Lower lobe of right lung (tissue), 2 donors: ENCODE measurements at regions not wholly inside any gene's neighbourhood (a gene's known extent, or its start where the extent isn't known, plus 50 kb on each side); places are given as distances from the start of the nearest gene placed in this dataset.

ENCODE experiments used
- ATAC-seq, 2 donors: fragments of 200-7000 bp; cut with Tn5 transposase; one replicate each; pipeline ENCODE4 v1.9.1; 2020 to 2022; ENCODE audit warnings: mild to moderate bottlenecking in 2 of 2, moderate library complexity in 2 of 2
- DNase-seq: peaks from one replicate; pipeline ENCODE4 v3.0.0-alpha.2; 2020
- H3K27ac ChIP-seq: fragments of 200-600 bp; one replicate; pipeline ENCODE4 v1.8.0; 2022
- H3K27me3 ChIP-seq: fragments of 200-600 bp; one replicate; pipeline ENCODE4 v1.8.0; 2022; ENCODE audit warnings: low read depth
- H3K36me3 ChIP-seq: fragments of 200-600 bp; one replicate; pipeline ENCODE4 v1.8.0; 2022; ENCODE audit warnings: mild to moderate bottlenecking
- H3K4me1 ChIP-seq: fragments of 200-600 bp; one replicate; pipeline ENCODE4 v1.8.0; 2022
- H3K4me3 ChIP-seq: fragments of 200-600 bp; one replicate; pipeline ENCODE4 v1.8.0; 2022; ENCODE audit warnings: mild to moderate bottlenecking
- H3K9me3 ChIP-seq: fragments of 200-600 bp; one replicate; pipeline ENCODE4 v1.8.0; 2022
- CTCF ChIP-seq: fragments of 200-600 bp; IDR thresholded peaks from one replicate; pipeline ENCODE4 v1.8.0; 2022; ENCODE audit warnings: antibody characterized with exemption, mild to moderate bottlenecking
- intact Hi-C: fragments of 100-400 bp; cut with DNase I; formaldehyde crosslinking; loops from one replicate; pipeline ENCODE4 v1.11.0; 2022
- donor health status: DM: no; HTN: yes; CAD: no; lungs with severe emphysema.

GRCh38 chr9:79895232-79895631, 323.5 kb downstream of the TLE4 start:
- H3K36me3 ChIP-seq, result no peaks in the 10 kb centered on the region
- TF ChIP-seq CTCF, result no peak
- H3K27me3 ChIP-seq, result no peaks in the 10 kb centered on the region
- no peak overlapping the region for H3K4me3 ChIP-seq
- DNase-seq (no peak), ATAC-seq (no peak)
- intact Hi-C loops, result no loop called here
- H3K9me3 ChIP-seq, result no peaks in the 10 kb centered on the region
- no peaks in the 10 kb centered on the region for H3K4me1 ChIP-seq
- H3K27ac ChIP-seq, result no peak overlapping the region

GRCh38 chr9:79889369-79889768, 317.6 kb downstream of the TLE4 start:
- Histone ChIP-seq H3K4me1 (no peaks in the 10 kb centered on the region), H3K9me3 (no peaks in the 10 kb centered on the region), H3K4me3 (no peak overlapping the region), H3K36me3 (no peaks in the 10 kb centered on the region), H3K27me3 (no peaks in the 10 kb centered on the region), H3K27ac (no peak overlapping the region)
- TF ChIP-seq CTCF, result no peak
- no peak for ATAC-seq
- intact Hi-C loops, result no loop called here
- DNase-seq, result no peak

- no peak for TF ChIP-seq CTCF
- no peaks in the 10 kb centered on the region for H3K27me3 ChIP-seq
- ATAC-seq (no peak), DNase-seq (no peak)
- no peaks in the 10 kb centered on the region for H3K36me3 ChIP-seq
- no peak overlapping the region for H3K27ac ChIP-seq
- H3K4me1 ChIP-seq, result no peaks in the 10 kb centered on the region
- intact Hi-C loops, result no loop called here
- H3K9me3 ChIP-seq, result no peaks in the 10 kb centered on the region
- no peak overlapping the region for H3K4me3 ChIP-seq
Measured at GRCh38 chr9:79885093-79885857, 313.5 kb downstream of the TLE4 start.

GRCh38 chr9:79884546-79884945, 312.8 kb downstream of the TLE4 start:
- Histone ChIP-seq H3K27ac (no peak overlapping the region), H3K4me3 (no peak overlapping the region), H3K4me1 (no peaks in the 10 kb centered on the region), H3K36me3 (no peaks in the 10 kb centered on the region), H3K27me3 (no peaks in the 10 kb centered on the region), H3K9me3 (no peaks in the 10 kb centered on the region)
- no peak for TF ChIP-seq CTCF
- ATAC-seq (peak in 1 of 2 donors; percentile 22), DNase-seq (no peak)
- intact Hi-C loops, result no loop called here

- TF ChIP-seq CTCF, result no peak
- peak; percentile 66 for ATAC-seq
- Histone ChIP-seq H3K4me1 (no peaks in the 10 kb centered on the region), H3K27me3 (no peaks in the 10 kb centered on the region), H3K9me3 (no peaks in the 10 kb centered on the region), H3K27ac (no peak overlapping the region), H3K36me3 (no peaks in the 10 kb centered on the region), H3K4me3 (no peak overlapping the region)
- intact Hi-C loops, result no loop called here
- no peak for DNase-seq
Measured at GRCh38 chr9:79883073-79883645, 311.4 kb downstream of the TLE4 start.
